HG03196 (cell line): ENCODE measurements at regions not wholly inside any gene's neighbourhood (a gene's known extent, or its start where the extent isn't known, plus 50 kb on each side); places are given as distances from the start of the nearest gene placed in this dataset.

Experiments
- ATAC-seq: cut with Tn5 transposase; IDR thresholded peaks from one replicate; pipeline ENCODE4 v1.9.1; 2021; ENCODE audit not compliant: unreplicated experiment

DNA sequence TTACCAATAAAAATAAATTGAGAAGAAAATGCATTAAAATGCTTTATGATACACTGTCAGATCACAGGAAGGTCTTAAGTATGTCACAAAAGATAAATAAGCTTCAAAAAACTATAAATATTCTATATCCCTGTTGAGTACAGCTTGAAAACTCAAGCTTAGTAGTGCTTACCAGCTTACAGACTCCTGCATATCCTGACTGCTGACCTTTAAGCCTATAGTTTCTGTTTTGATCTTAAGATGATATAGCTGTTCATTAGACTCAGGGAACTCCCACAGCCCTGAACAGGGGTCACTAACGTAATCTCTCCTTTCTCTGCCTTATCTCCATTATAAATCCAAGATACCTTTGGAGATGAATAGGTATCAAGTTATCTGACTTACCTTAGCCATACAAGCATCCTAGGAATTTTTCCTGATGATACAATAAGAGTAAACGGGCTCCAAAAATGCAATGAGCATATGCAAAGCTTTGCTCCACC is 93.7 kb upstream of the RBBP8 start:
- peak; percentile 37 for ATAC-seq

DNA sequence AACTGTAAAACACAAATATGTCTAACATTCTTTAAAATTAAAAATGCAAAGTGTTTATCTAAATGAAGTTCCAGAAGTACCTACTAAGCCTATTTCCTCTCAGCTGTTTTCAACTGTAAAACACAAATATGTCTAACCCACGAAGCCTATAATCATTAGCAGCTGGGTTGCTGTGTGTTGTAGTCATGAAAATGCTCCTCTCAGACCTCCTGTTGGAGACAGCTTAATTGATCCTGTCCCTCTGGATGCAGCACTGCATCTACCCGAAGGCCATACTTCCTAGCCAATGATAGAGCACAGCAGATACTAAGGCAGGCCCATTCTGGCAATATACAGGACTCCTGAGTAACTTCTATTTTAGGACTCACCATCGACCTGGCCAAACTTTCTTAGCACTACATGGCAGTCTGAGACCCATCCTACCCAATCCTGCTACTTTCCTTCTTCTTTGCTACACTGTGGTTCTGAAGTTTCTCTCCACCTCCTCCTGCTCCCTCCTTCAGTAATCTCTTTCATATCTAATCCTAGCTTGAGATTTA is 92.5 kb upstream of the RBBP8 start:
- ATAC-seq: no peak

DNA sequence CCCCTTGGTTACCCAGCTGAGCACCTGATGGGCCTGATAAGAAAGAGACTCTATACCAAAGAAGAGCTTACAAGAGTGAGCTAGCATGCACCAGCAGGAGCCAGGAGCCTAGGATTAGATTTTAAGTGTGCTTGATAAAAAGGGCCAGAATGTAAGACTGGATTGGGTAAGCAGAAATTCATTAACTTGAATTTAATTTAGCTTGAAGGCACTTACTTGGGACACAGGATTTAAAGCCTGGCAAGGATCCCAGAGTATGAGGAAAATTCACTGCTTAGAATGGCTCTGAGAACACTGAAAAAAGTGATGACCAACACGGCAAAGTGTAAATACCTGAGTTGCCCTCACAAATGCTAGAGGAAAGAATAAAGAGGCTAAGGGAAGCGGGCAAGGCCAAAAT is 91.3 kb upstream of the RBBP8 start:
- ATAC-seq: no peak

DNA sequence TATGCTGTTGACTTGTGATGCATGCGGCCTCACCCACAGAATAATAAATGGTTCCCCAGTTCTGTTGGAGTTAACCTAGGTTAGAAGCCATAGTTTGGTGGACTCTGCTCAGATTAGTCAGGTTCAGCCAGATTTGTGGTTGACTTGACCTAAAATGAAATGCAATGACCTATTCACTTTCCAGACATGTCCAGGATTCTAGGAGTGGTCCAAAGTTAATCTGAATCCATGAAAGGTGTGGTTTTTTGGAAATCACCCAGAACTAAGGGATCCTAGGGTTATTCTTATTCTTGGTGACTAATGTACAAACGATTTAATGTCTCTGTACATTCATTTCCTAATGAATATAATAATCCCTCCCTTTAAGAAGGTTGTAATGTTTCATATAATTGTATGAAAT is 88.9 kb upstream of the RBBP8 start:
- ATAC-seq: no peak

DNA sequence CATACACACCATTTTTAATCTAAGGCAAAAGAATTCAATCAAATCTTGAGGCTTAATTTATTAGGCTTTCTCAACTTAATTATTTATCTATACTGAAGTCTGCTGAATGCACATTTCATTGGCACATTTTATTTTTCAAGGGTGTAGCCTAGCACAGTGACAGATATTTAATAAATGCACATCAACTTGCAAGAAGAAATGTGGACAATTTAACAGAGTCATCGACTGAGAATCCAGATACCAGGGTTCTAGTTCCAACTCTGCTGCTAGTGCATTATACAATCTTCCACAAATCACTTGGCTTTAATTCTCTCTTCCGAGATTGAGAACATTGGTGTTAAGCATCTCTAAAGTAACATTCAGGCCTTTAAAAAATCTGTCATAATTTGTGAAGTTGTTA is 88.5 kb upstream of the RBBP8 start:
- no peak for ATAC-seq

DNA sequence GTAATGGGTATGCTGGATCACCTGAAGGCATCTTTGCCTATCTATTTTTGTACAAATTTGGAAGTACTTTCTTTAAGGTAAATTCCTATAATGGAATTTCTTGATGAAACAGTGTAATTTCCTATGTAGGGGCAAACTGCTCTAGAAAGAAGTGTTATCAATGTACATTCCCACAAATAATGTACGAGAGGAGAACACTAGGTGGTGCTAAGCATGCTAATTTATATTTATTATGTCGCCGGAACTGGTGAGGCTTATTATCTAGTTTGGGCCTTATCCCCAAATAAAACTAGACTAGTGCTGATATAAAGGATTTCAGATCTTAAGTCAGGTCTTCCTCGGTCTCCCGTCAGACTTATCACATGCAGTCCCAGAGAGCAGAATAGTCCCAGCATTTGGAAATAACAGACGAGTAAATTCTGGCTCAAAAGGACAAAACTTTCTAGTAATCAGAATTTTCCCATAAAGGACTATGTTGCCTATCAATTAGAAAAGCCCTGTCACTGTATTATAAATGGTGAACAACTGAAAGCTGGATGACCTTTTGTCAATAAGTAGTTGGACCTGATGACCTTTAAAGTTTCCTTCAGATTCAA is 86.9 kb upstream of the RBBP8 start:
- no peak for ATAC-seq

DNA sequence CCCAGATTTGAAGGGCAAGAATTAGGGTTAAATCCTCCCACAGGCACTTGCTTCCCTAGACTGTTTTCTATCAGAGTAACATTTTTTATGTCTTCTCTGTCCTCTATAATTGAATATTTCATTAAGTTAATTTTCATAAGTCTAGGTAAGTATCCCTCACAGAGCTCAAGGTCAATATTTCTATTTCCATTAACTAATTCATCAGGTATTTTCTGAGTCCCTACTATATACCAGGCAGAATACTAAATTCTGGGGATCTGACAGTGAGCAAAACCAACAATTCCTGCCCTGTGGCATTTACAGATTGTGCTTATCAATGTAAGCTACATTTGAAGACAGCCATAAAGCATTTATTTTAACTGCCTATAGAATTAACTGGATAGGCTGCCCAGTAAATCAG is 86.4 kb upstream of the RBBP8 start:
- no peak for ATAC-seq

DNA sequence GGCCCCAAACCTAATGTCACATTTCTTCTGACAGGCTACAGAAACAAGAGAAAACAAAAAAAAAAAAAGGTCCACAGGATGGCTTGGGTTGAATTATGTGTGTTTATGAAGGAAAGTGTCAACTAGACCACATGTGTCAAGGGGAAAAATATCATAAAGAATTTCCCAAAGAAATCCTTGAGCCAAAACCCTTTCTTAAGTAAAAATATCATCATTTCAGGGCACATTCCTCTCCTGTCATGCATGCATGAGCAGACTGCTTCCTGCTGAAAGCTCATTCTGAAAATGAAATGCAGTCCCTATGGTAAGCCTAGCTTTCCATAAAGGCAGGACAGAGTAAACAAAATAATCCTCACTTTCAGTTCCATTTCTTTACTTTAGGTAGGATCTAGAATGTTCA is 85.7 kb upstream of the RBBP8 start:
- ATAC-seq: no peak

DNA sequence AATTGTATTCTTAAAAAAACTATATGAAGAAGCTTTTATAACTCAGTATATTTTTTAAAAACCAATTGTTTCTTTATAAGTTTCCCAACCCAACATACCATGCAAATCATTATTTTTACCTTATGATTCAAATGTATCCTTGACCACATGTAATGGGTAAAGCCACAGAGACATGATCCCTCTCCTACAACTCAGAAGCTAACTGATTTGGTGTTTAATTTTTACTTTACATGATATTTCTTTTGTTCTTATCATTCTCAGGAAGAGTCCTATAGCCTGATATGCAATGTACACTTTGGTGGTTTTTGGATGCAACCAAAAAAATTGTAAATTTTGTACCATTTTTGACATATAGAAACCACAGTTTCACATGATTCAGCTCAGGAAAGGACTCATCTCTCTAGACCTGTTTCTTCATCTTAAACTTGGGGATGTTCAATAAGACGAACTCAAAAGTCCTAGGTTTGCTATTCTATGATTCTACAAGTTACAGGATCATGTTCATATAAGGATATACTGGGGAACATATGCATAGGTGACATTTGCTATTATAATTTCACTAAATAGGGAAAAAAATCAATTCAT is 85.2 kb upstream of the RBBP8 start:
- no peak for ATAC-seq

DNA sequence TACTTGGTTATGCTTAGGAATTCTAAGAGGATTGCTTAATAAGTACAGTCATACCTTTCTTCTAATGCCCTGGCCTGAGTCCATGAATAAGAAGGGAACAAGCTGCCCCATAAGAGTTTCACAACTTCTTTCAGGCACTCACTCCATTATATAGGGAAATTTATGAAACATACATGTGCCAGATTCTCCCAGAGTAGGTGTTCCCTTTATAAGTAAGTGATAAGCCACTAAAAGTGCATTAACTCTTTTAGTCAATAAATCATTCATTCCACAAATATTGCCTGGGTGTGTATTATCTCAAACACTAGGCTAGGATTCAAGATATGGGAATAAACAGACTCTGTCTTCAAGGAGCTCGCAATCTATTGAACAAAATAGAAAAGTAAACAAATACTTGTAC is 84.5 kb upstream of the RBBP8 start:
- no peak for ATAC-seq

DNA sequence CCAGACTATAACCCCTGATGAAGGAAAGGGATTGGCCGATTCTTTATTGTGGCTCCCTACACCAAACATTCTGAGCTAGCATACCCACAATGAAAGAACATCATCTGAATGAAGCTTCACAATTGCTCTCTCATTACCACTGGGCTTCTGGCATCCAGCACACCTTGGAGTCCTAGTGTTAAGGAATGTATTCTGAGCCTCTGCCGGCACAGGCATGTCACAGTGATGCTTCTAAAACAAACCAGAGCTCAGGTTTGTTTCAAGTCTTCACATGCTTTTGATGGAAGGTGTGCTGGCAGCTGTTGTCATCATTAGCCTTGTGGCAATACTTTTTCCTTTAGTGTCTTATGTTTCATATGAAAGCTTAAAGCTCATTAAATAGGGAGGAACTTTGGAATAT is 76.3 kb upstream of the RBBP8 start:
- no peak for ATAC-seq

DNA sequence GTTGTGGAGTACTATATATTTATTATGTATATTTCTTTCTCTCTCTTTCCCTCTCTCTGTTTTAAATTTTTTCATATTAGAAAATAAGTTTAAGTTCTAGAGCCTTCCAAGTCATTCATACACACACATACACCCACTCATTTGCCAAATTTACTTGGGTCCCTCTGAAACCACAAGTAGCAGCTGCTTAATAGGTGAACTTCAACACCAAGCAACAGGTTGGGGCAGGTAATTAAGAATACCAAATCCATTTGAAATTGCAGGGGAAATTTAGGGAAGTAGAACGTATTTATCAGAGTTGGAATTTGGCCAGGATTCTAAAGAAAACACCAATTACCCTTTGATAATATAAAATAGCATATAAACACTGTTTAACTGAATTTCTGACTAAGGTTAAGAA is 75.0 kb upstream of the RBBP8 start:
- ATAC-seq: no peak

DNA sequence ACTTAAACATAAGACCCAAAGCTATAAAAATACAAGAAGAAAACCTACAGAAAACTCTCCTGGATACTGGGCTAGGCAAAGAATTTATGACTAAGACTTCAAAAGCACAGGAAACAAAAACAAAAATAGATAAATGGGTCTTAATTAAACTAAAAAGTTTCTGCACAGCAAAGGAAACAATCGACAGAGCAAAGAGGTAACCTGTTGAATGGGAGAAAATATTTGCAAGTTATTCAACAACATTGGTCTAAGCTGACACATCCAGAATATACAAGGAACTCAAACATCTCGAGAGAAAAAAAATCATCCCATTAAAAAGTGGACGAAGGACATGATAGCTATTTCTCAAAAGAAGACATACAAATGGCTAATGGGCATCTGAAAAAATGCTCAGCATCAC is 72.3 kb upstream of the RBBP8 start:
- ATAC-seq: no peak

DNA sequence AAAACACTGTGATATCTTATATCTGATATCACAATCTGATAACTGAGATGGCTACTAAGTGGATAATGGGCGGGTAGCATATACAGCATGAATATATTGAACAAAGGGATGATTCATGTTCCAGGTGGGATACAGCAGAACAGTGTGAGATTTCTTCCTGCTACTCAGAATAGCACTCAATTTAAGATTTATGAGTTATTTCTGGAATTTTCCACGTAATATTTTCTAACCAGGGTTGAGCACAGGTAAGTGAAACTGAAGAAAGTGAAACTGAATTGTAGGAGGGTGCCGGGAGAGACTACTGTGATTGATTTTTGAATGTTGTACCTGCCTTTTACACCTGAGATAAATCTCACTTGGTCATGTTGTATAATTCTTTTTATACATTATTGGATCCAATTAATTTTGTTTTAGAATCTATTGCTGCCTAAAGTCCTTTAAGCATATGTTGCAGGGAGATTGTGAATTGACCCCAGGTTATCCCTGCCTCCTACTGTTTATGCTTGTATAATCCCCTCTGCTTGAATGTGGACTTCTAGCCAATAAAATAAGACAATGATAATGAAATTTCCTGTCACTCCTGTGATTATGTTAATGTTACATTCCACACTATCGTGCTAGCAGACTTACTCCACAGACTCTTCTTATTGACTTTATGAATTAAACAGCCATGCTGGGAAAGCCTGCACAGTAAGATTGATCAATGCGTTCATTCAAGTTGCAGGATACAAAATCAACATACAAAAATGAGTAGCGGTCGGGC is 67.6 kb upstream of the RBBP8 start:
- no peak for ATAC-seq

DNA sequence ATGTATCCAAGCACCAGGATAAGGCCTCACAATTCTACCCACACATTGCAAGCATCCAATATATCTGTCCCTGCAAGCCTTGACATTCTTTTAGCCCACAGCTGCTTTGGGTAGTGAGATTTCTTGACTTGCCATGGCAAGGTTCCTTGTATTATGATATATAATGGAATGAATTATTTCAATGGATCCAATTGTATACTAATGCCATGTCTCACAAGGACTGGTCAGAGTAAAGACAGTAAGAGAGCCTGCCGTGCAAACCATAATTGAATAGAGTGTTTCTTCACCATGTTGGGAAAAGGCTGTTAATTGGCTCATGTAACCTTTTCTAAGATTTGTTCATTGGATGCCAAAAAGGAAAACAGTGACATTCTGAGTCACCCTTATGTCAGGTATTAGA is 64.3 kb upstream of the RBBP8 start:
- ATAC-seq: no peak

DNA sequence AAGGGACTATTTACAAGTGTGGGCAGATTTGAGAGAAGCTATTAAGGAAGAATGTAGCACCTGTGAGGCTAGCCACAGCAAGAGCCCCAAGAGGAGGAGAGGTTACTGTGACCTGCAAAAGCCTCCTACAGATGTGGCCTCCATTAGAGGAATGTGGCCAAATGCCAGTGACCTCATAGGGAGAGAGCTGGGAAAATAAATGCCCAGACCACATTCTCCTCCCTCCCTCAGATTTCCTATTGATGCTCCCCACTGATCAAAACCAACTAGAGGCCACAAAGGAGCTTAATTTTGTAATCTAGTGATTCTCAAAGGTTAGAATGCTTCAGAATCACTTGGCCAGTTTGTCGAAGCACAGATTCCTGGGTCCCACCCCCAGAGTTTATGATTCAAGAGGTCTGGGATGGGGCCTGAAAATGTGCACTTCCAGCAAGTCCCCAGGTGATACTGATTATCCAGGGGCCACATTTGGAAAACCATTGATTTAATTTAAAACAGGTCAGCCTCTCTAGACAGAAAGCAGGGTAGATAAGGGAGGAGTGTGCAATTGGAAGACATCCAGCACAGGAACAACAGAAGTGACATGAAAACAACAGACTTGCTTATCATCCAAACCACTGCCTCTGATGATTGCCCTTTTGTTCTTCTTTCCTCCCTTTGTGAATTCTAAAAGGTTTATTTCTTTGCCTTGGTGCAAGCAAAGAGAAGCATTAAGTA is 61.2 kb upstream of the RBBP8 start:
- no peak for ATAC-seq

DNA sequence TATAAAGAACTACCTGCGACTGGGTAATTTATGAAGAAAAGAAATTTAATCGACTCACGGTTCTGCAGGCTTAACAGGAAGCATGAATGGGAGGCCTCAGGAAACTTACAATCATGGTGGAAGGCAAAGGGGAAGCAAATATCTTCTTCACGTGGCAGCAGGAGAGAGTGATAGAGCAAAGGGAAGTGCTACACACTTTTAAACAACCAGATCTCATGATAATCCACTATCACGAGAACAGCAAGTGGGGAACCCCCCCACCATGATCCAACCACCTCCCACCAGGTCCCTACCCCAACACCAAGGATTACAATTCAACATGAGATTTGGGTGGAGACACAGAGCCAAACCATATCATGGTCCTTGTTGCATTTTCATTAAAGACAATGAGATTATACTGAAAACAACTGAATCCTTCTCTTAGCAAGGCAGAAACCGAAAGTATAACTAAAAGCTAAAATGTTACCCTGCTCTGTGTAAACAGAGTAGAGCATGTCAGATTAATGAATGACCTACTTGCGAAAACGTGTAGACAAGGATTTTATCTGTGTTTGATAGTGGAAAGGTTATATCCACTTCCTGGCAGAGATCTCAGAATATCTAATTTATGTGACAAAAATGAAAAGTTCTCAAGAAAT is 60.1 kb upstream of the RBBP8 start:
- peak; percentile 93 for ATAC-seq

DNA sequence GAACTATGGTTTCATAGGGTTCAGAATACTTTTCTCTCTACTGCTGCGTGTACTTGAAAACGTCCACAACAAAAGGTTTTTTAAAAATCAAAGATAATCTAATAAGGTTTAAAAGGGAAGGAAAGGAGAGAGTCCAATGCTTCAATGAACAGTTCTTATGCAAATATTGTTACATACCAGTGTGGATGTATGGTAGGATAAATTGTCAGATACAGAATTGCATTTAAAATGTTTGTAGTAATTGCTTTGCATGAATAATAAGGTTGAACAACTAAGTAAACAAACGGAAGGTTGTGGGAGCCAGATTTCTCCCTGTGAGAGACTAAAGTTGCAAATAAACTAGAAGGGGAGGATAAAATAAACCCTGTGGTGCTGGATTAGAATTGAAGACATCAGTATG is 53.8 kb upstream of the RBBP8 start:
- no peak for ATAC-seq

DNA sequence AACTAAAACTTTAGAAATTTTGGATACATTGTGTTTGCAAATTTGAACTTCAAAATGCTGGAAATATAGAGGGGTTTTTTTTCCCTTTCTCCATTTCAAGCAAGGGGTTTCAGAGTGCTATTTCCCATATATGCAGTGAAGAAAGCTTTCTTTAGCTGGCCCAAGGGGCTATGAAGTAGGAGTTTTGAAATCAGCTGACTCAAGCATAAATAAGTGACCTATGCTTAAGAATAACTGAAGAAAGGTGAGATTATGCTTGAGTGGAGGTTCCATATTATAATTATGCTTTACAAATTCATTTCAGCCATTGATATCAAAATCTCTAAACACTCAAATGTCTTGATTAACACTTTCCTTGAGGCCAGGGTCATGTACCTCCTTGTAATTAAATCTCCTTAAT is 51.0 kb upstream of the RBBP8 start:
- no peak for ATAC-seq

DNA sequence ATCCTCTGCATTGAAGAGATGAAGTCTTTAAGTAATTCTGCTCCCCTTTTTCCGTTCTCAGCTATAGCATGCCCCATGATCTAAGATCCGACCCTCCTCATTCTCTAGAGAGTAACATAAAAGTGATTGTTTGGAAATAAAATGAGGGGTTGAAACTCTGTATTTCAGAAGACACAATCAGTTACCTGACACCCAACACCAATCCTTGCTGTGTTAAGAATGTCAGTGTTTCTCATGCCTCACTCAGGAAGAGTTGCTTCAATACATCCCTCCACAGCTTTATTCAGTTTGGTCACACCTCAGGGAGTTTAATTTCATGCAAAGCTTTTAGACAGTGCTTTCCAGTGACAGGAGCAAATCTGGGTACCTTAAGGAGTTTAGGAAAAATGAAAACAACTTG is 49.9 kb upstream of the RBBP8 start:
- no peak for ATAC-seq
